ENCODE measurements at regions not wholly inside any gene's neighbourhood (a gene's known extent, or its start where the extent isn't known, plus 50 kb on each side); places are given as distances from the start of the nearest gene placed in this dataset.

- TF ChIP-seq CTCF (conservative IDR thresholded peaks at IDR 0.05 in 1 of 2, IDR thresholded peaks at IDR 0.05 in 1 of 2; ENCODE audit: extremely low read depth in 1 of 2, insufficient read depth in 1 of 2, low read depth in 1 of 2, low read length in 2 of 2), result no peak
- no peak for TF ChIP-seq EZH2 (IDR thresholded peaks at IDR 0.05; ENCODE audit: borderline replicate concordance, low read length)
These were observed 807.9 kb downstream of the CDH8 start for GRCh38 chr16:61228371-61228770.
